Natural killer cell (primary cell): ENCODE measurements at regions not wholly inside any gene's neighbourhood (a gene's known extent, or its start where the extent isn't known, plus 50 kb on each side); places are given as distances from the start of the nearest gene placed in this dataset.

Experiments used
- ATAC-seq, 3 donors: fragments of 150-1000 bp in 2 of 3; fragments of 200-7000 bp in 1 of 3; cut with Tn5 transposase; 1 replicate in 1 of 3; 2 replicates in 2 of 3; pipeline ENCODE4 v1.10.0; 2021; ENCODE audit warnings: mild to moderate bottlenecking in 2 of 3, moderate library complexity in 2 of 3
- DNase-seq, 2 donors: peaks; one replicate each; pipeline versions ENCODE4 v3.0.0 to v3.0.0-alpha.2; 2013 to 2021; ENCODE audit warnings: mixed read lengths in 1 of 2
- H3K27ac ChIP-seq: one replicate; pipeline ENCODE4 v1.5.1; 2013; ENCODE audit warnings: mild to moderate bottlenecking, low read length
- H3K27me3 ChIP-seq: one replicate; pipeline ENCODE4 v1.6.1; 2013; ENCODE audit warnings: low read length; ENCODE audit not compliant: control insufficient read depth, insufficient read depth
- H3K36me3 ChIP-seq: one replicate; pipeline ENCODE4 v1.6.1; 2013; ENCODE audit warnings: low read length; ENCODE audit not compliant: control insufficient read depth, insufficient read depth
- H3K4me1 ChIP-seq: one replicate; pipeline ENCODE4 v1.6.1; 2013; ENCODE audit warnings: low read length; ENCODE audit not compliant: control insufficient read depth, insufficient read depth
- H3K4me3 ChIP-seq: one replicate; pipeline ENCODE4 v1.5.1; 2013; ENCODE audit warnings: low read length
- H3K9me3 ChIP-seq: one replicate; pipeline ENCODE4 v1.6.1; 2013; ENCODE audit warnings: low read length; ENCODE audit not compliant: control insufficient read depth, insufficient read depth
- H3K27ac Mint-ChIP-seq, 2 donors: one replicate each; pipeline ENCODE4 v1.8.0; 2022; ENCODE audit warnings: mild to moderate bottlenecking in 2 of 2, mixed read lengths in 2 of 2, moderate library complexity in 1 of 2
- H3K27me3 Mint-ChIP-seq, 2 donors: one replicate each; pipeline ENCODE4 v1.8.0; 2022; ENCODE audit warnings: low read depth in 2 of 2, mixed read lengths in 2 of 2
- H3K36me3 Mint-ChIP-seq: one replicate; pipeline ENCODE4 v1.8.0; 2022; ENCODE audit warnings: mixed read lengths
- H3K4me1 Mint-ChIP-seq, 2 donors: one replicate each; pipeline ENCODE4 v1.8.0; 2022; ENCODE audit warnings: mixed read lengths in 2 of 2
- H3K4me3 Mint-ChIP-seq: one replicate; pipeline ENCODE4 v1.8.0; 2022; ENCODE audit warnings: mild to moderate bottlenecking, moderate library complexity, mixed read lengths
- H3K9me3 Mint-ChIP-seq, 2 donors: one replicate each; pipeline ENCODE4 v1.8.0; 2022; ENCODE audit warnings: mixed read lengths in 2 of 2
- CTCF ChIP-seq: fragments of 200-600 bp; IDR thresholded peaks from one replicate; pipeline ENCODE4 v1.8.0; 2022; ENCODE audit warnings: antibody characterized with exemption
- WGBS: methylation state at CpG from one replicate; pipeline ENCODE4 v1.1.7; 2013; ENCODE audit warnings: missing lambda C conversion rate; ENCODE audit not compliant: insufficient coverage; 5-methylcytosine and 5-hydroxymethylcytosine counted together
- intact Hi-C: fragments of 100-400 bp; cut with micrococcal nuclease; formaldehyde crosslinking; loops from one replicate; pipeline ENCODE4 v1.14.2; 2022

DNA sequence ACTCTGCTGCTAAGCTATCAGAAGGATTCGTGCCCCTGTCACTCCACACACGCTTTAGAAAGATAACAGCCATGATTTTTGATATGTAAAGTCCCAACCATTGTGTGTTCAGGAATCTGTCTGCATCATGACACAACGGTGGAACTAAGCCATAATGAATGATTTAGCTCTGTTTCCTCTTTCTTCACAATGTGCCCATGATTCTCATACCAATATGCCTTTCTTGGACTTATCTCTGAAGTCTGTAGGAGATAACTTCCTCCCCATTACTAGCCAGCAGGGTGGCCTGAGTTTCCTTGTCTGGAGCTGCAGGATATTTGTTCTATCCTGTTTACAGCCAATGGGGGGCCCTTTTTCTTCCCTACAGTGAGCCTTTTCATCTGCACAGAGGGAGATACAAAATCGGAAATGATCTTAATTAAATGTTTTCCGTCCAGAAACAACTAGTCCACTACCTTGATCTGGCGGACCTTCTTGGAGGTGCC is 511.7 kb downstream of the USP25 start:
- no peak overlapping the region for H3K27ac Mint-ChIP-seq
- no peaks in the 10 kb centered on the region for H3K36me3 Mint-ChIP-seq
- no peak for DNase-seq
- H3K27me3 Mint-ChIP-seq = no peaks in the 10 kb centered on the region
- Histone ChIP-seq H3K9me3 (no peaks in the 10 kb centered on the region), H3K27me3 (no peaks in the 10 kb centered on the region), H3K4me3 (no peak overlapping the region), H3K36me3 (no peaks in the 10 kb centered on the region), H3K27ac (no peak overlapping the region), H3K4me1 (no peaks in the 10 kb centered on the region)
- 38% methylated on average over 4 of the region's 6 CpGs for WGBS
- intact Hi-C loops = no loop called here
- no peak overlapping the region for H3K4me3 Mint-ChIP-seq
- no peaks in the 10 kb centered on the region for H3K4me1 Mint-ChIP-seq
- H3K9me3 Mint-ChIP-seq = peaks cover 2% of the 10 kb centered on the region in 2 donors
- TF ChIP-seq CTCF = no peak
- ATAC-seq = no peak

- Mint-ChIP-seq H3K36me3 (no peaks in the 10 kb centered on the region), H3K4me3 (no peak overlapping the region), H3K4me1 (no peaks in the 10 kb centered on the region), H3K27ac (no peak overlapping the region), H3K27me3 (no peaks in the 10 kb centered on the region), H3K9me3 (peaks cover 2% of the 10 kb centered on the region in 2 donors)
- no peaks in the 10 kb centered on the region for H3K27me3 ChIP-seq
- H3K36me3 ChIP-seq = no peaks in the 10 kb centered on the region
- no peak for TF ChIP-seq CTCF
- 83% methylated on average over 1 of the region's 2 CpGs for WGBS
- H3K27ac ChIP-seq = no peak overlapping the region
- ATAC-seq (no peak), DNase-seq (no peak)
- intact Hi-C loops = no loop called here
- no peak overlapping the region for H3K4me3 ChIP-seq
- no peaks in the 10 kb centered on the region for H3K4me1 ChIP-seq
- no peaks in the 10 kb centered on the region for H3K9me3 ChIP-seq
Observed at GRCh38 chr21:16243396-16243795, 513.6 kb downstream of the USP25 start.

GRCh38 chr21:16248705-16249104 is 518.9 kb downstream of the USP25 start:
- Histone ChIP-seq H3K4me3 (no peak overlapping the region), H3K9me3 (no peaks in the 10 kb centered on the region), H3K36me3 (no peaks in the 10 kb centered on the region), H3K4me1 (no peaks in the 10 kb centered on the region), H3K27ac (no peak overlapping the region), H3K27me3 (no peaks in the 10 kb centered on the region)
- ATAC-seq (no peak), DNase-seq (no peak)
- WGBS = 83% methylated on average over 2 of the region's 3 CpGs
- H3K4me3 Mint-ChIP-seq = no peak overlapping the region
- H3K27ac Mint-ChIP-seq = no peak overlapping the region
- no peaks in the 10 kb centered on the region for H3K4me1 Mint-ChIP-seq
- peaks cover 0 to 5% of the 10 kb centered on the region in 2 donors for H3K9me3 Mint-ChIP-seq
- intact Hi-C loops = no loop called here
- no peaks in the 10 kb centered on the region for H3K27me3 Mint-ChIP-seq
- H3K36me3 Mint-ChIP-seq = no peaks in the 10 kb centered on the region
- no peak for TF ChIP-seq CTCF

DNA sequence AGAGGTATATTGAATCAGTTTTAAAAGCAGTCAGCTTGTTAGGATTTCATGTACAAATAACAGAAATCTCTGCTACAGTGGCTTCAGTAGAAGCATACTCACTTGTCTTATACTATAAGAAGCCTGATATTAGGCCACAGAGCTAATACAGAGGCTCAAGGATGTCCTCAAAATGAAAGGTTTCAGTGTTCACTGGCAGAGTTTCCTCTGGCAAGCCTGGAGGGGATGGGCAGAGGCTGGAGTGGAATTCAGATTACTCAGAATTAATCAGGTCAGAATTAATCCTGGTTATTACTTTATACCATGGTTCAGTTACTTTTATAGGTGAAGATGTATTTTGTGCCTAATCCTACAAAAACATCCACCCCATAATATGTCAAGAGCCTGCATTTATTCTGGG is 520.5 kb downstream of the USP25 start:
- intact Hi-C loops = no loop called here
- TF ChIP-seq CTCF = no peak
- H3K9me3 ChIP-seq = no peaks in the 10 kb centered on the region
- no peak overlapping the region for H3K4me3 ChIP-seq
- no peaks in the 10 kb centered on the region for H3K4me1 Mint-ChIP-seq
- ATAC-seq (no peak), DNase-seq (no peak)
- H3K27me3 ChIP-seq = no peaks in the 10 kb centered on the region
- no peak overlapping the region for H3K4me3 Mint-ChIP-seq
- no peak overlapping the region for H3K27ac ChIP-seq
- H3K9me3 Mint-ChIP-seq = peaks cover 0 to 5% of the 10 kb centered on the region in 2 donors
- no peaks in the 10 kb centered on the region for H3K27me3 Mint-ChIP-seq
- no peaks in the 10 kb centered on the region for H3K4me1 ChIP-seq
- no peaks in the 10 kb centered on the region for H3K36me3 ChIP-seq
- H3K36me3 Mint-ChIP-seq = no peaks in the 10 kb centered on the region
- no peak overlapping the region for H3K27ac Mint-ChIP-seq
